KG1 (cell line): ENCODE measurements at regions not wholly inside any gene's neighbourhood (a gene's known extent, or its start where the extent isn't known, plus 50 kb on each side); places are given as distances from the start of the nearest gene placed in this dataset.

Experiments
- DNase-seq: peaks from one replicate; lab custom pipeline; 2025; lab: John Stamatoyannopoulos, UW

DNA sequence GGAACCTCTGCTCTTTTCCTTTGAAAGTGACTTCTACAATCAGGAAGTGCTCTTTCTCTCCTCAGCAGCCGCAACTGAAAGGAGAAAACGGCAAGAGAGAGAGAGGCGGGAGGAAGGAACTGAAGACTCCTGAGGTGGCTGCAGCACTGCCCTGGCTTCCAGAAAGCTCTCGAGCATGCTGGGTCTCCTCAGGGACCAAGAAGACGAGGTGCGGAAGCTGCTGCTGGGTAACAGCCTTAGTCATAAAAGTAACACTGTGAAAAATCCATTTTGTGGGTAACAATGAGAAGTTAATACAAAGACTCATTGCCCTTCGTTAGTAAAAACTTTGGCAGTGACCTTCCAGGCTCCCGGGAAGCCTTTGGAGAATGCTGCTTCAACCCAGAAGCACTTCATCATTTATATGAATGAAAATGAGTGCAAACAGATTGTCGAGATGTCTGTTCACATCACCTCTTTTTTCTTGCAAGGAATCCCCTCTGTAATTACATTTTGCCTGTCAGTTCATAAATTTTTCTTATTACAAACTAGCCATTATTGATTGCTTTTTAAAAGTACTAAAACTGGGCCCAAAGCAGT is 473.4 kb downstream of the SOX6 start:
- no peak for DNase-seq

DNA sequence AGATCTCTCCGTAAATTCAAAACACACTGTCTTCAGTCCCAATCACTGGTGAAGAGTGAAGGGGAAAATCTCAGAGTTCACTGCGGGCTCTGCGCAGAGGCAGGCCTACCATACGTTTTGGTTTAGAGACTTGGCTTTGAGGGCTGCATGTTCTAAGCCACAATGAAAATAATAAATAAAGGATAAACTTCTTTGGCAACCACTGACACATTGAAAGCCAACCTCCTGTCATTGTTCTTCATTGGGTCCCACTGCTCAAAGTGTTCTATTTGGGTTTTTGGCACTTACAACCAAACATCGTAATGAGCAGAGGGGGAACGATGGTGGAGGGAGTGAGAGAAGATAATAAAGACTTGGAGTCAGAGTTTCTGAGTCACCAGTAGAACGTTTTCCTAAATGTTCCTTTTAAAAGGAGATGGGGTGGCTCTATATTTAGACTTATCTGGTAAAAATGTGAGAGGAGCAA is 472.9 kb downstream of the SOX6 start:
- no peak for DNase-seq

DNA sequence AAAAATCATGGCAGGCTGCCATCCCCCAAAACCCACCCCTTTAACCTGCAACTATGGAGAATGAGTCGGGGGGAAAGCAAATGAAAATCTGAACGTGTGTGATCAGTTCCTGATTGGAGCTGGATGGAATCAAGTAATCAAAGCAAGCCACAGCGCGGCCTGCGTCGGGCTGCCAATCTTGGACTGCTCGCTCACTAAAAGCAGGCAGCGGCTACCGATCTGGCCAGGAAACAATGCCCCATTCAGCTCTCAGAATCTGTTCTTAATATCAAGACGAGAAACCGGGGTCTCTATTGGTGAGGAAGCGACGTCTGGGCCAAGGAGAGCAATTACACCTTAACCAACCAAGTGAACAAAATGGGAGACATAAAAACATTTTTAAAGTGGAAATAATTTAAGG is 472.2 kb downstream of the SOX6 start:
- DNase-seq: no peak

DNA sequence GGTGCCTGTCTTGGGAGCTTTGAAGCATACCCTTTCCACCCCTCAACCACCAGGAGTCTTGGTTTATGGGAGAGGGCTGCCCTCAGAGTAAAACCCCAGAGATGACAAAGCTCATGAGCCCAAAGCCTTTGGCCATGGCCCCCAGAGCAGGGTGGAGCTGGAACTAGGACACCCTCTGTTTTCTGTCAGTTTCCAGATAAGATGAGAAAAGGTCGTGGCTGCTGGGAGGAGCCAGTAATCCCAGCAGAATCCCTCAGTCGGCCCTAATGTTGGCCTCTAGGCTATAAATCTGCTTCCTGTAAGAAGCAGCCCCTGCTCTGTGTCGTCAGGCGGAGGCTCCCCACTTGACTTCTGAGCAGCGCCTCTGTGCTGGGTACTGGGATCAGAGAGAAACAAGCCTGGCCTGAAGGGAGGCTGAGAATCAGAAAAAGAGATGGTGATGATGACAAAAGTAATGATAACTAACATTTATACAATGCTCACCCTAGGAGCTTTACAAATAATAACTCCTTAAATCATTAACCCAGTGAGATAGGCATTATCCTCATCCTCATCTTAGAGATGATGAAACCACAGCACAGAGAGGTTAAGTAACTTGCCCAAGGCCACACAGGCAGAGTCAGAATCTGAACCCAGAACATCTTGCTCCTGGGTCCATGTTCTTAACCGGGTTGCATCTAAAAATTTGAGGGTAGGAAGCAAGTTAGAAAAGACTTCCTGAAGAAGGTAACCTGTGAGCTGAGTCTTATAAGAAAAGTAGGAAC is 471.4 kb downstream of the SOX6 start:
- no peak for DNase-seq

DNA sequence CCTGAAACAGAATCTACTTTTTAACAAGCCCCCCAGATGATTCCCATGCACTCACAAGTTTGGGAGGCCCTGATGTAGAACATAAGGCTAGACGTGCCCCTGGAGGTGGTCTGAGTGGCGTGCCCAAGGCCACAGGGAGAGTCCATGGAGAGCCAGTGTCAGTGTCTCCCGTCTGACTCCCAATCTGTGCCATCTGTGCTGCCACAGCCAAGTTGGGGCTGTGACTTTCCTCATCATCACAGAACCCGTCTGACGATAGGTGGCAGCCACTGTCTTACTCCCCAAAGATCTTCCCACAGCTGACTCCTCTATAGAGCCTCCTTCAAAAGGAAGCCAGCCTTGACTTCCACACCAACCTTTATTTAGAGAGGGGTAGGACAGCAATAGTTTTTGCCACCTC is 470.5 kb downstream of the SOX6 start:
- DNase-seq: no peak

DNA sequence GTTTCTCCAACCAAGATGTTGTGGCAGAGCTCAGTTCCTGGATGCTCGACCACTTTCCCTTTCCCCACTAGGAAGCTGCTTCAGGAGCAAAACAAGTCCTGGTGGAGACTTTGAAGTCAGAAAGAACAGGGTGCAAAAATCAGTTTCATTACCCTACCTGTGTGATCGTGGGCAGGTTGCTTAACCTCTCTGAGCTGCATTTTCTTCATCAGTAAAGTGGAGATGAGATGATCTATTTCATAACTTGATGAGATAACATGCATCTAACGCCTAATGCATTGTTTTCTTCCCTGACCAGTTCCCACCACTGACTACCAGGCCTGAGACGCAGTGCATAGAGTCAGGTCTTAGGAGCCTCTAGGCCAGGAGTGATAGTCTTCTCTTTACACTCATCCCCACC is 470.0 kb downstream of the SOX6 start:
- DNase-seq: no peak

DNA sequence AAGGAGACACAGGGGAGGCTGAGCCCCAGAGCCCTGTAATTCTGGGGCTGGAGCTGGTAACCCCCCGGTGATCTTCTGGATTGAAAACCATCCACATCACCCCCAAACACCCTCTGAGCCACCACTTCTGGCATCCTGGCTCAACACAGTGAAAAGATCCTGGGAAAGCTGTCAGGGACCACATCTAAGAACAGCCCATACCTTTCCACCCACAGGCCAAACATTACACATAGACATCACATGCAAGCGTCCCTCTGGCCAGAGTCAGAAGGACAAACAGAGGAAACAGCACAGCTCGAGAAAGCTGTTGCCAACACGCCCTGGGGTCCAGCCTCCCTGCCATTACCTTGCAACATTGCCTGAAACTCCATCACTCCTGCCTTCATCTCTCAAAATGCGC is 469.5 kb downstream of the SOX6 start:
- DNase-seq: no peak

DNA sequence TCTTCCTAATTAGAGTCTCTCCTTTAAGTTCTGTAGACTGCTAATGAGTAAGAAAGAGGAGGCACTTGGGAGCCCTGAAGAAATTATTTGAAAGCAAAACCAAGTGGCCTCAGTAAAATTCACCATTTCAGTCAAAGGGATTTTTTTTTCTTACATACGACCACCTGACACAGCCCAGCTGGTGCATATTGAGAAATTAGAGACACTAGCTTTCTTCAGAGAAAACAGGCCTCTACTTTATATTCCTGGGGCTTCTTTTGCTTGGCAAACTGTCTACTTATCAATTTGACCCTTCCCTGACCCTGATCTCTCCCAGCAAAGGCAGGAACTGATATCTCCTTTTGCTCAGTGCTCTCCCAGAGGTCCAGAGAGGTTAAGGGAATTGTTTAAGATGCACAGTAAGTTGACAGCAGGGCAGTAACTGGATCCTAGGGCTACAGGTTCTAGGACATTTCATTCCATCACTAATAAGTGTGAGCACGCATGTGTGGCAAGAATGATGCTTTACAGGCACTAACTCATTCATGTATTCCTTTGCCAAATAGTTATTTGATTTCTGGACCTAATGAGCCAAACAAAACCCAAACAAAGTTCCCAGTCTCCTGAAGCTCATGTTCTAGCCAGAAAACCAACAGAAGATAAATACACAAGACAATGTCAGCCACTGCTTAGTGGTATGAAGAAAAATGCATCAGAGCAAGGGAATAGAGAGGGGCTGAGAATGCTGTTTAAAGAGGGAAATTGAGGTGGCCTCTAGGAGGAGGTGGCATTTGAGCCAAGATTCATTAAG is 467.6 kb downstream of the SOX6 start:
- DNase-seq: no peak

DNA sequence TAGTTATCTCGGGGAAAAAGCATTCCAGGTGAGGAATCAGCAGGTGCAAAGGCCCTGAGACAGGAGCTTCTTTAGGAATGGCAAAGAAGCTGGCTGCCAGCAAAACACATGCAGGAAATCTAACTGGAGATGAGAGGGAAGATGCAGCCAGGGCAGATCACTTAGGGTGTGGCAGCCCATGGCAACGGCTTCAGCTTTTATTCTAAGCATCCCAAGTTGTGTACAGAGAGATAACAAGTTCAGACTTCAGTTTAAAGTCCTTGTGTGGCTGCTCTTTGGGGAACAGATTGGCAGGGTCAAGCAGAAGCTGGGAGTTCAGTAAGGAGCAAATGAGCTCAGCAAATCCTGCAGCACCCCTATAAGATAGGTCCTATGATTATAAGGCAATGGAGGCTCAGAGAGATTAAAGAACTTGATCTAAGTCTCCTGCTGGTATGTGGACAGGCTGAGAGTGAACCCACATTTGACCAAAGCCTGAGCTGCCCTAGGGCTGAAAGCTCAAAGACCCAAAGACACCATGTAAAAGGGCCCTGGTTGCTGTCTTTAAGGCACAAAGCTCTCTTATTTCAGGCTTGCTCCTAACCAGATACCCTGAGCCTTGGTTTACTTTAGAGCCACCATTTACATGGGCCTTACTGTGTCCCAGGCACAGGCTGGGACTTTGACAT is 466.8 kb downstream of the SOX6 start:
- no peak for DNase-seq

DNA sequence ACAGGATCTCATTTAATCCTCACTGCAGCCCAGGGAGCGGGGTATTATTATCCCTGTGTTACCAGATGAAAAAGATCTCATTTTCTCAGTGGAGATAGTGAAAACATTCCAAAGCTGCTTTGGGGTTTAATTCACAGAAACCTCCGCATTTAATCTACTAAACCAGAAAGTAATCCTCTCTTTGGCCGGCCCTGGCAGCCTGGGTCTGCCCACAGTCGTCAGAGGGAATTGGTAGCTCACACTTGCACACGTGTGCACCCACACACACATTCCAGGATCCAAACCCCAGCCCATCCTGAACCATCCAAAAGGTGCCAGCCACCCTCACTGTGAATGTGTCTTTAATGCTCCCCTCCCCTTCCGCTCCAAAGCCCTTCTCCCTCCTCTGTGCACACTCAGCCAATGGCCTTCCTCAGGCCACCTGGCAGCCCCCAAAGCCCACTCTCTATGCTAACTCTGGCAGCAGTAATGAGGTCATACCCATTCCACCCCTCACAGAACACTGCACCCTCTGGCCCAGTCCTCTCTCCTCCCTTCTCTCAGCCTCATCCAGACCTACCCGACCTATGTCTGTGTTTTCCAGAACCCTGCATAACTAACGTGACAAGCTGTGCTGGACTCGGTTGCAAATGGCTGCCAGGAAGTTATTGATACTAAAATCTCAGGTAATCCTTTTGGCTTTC is 466.2 kb downstream of the SOX6 start:
- DNase-seq: no peak

DNA sequence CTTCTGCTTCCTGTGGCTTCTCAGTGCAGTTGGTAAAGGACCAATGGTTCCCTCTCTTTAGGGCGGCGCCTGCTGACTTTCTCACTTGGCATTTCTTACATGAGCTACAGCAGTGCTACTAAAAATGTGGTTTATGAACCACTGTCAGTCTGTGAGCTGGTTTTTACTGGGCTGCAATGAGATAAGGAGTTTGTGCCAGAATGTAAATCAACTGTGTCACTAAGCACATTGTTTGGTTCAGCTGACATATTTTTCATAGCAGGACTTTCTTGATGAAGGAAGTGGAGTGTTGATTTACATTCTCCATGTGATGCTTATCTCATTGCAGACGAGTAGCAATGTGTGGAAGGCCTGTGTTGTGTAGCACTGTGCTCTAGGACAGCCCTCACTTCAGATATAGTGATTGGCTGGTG is 463.3 kb downstream of the SOX6 start:
- DNase-seq: no peak

DNA sequence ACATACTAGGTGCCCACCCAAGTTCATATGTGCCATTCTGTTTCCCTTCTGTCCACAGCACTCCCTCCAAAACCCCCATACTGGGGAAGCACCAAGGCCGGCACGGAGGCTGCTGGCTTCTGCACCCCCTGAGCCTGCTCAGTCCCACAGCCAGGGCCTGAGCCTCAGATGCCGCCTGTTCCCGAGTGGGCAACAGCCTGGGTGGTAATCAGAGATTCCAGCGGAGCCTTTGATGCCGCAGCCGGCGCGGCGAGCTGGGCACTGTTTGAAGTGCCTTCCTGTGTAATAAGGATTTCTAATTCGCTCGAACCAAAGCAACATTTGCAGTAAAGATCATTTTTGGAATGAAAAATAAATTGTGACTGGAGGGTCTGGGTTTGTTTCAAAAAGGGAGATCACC is 460.3 kb downstream of the SOX6 start:
- DNase-seq: no peak

DNA sequence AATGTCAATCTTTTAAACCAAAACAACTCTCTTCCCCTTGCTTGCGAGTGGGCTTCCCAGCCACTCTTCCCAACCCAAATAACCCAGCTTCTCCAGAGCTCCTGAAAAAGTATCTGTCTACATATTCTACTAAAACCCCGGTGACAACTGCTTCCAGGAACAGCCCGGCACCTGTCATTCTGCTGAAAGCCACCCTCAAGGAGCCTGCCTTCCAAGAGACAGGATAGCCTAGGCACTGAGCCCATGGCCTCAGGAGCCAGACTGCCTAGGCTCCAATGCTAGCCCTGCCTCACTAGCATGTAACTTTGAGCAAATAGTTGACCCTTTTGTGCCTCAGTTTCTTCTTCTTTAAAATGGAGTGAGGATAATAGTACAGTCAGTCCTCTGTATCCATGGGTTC is 459.8 kb downstream of the SOX6 start:
- DNase-seq: no peak

DNA sequence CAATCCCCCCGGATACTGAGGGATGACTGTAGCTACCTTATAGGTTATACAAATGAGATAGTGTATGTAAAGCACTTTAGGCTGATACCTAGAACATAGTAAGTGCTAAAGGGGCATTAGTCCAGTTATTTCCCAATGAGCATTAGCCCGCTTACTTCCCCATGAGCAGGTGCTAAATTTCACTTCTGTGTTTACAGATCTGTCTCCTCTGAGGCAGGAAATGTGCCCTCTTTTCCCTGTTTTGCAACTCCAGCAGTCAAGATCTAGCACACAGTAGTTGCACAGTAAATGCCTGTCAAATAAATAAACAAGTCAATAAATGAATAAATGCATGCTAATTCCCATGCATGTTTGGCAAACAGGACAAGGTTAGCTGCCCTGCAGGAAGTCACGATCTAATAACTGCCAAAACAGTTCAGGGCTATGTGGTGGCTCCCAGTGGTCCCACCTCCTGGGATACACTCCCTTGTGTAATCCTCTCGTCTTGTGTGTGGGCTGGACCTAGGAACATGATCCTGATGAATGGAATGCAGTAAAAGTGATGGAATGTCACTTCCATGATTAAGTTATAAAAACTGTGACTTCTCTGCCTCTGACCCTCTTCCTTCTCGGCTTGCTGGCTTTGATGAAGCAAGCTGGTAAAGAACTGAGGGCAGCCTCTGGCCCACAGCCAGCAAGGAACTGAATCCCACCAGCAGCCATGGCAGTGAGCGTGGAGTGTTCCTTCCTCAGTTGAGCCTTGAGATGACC is 459.0 kb downstream of the SOX6 start:
- DNase-seq: no peak

DNA sequence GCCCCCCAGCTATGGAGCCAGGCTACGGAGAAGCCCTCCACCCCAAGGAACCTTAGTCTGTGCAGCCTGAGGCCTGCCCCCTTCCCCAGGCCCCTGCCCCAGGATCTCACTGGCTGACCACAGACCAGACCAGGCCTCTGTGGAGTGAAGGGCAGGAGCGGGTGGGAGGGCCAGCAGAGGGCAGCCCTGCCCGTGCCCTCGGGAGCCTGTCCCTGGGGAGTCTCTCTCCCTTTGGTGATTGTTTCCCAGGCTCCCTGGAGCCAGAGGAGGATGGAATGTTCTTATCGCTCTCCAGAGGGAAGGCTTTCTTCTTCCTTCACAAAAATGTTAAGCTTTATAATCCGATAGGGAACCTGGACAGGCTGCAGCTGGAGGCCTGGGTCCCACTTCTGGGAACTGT is 455.3 kb downstream of the SOX6 start:
- DNase-seq: no peak

DNA sequence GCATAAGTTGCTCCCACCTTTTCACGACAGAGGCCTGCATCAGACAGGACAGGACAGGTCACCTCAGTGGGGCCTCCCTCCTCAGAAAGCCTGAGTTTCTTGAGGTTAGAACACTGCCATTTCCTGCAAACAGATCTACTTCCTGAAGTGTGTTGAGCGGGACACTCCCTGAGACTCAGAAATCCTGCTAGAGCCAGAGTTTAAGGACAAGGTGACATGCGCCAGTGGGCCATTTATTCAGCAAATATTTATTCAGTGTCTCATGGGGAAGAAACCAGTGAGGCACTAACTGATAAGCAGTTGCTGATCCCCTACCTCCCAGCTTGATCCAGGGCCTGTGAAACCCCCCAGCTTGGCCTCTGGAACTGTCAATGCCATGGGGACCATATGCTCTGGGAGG is 454.6 kb downstream of the SOX6 start:
- DNase-seq: no peak

DNA sequence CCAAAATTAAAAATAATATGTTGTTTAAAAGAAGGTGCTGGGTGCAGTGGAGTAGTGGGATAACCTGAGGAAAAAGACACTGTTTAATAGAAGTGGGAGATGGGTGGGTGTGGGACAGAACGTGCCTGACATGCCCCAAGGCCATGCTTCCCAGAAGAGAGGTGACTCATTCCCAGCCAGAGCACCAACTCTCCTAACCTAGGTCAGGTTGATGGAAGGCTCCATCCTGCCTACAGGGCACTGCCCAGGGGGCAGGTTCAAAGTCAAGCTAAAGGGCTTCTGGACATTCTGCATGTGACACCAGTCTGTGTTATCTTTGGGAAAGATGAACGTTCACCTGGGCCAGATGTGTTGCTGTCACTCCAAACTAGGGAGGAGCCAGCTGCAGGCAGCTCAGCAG is 453.1 kb downstream of the SOX6 start:
- no peak for DNase-seq

DNA sequence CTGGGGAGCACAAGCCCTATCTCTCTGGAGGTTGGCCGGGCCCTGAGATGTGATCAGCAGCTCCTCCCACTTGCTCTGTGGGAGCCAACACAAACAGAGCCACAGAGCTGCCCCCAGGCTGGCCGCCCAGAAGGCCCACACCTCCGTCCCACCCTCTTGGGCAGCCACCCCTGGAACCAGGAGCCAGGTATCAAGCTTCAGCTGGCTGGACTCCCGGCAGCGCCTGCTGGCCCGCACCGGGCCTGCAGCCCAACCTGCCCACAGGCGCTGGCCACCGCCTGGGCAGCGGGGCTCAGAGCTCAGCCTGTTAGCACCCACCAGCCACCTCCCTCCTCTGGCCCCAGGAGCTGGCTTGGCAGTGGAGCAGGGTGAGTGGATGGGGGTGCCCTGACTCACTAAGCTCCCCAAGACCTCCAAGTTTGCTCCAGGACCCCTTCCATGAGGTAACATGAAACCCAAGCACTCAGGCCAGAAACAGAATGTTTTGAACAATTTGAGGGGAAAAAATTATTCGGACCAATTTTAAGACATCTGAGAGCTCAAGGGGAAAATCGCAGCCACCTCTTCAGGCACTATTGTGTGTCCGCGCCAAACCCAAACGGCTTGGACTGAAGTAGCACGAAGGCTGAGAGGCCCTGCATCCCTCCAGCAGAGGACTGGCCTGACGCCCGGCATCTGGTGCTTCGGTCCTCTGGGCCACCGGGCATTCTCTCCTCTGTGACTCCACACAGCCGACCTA is 450.8 kb downstream of the SOX6 start:
- DNase-seq: no peak

DNA sequence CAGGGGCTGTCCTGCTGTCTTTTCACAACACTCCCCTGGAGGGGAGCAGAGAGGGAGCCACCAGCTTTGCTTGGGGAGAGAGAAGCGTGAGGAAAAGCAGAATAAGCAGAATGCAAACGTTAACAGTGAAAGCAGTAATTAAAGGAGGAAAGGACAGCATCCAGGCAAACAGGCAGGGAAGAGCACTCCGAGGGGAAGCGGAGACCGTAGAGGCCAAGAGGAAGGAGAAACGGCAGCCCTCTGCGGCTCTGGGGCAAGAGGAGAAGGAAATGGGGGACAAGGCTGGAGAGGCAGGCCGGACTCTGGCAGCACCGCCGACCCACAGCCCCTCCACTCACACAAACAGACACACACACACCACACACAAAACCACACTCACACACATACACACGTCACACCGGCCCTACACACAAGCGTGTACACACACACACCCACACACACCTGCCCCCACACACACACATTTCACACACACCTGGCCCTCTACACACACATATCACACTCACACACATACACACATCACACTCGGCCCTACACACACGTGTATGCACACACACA is 449.8 kb downstream of the SOX6 start:
- no peak for DNase-seq

DNA sequence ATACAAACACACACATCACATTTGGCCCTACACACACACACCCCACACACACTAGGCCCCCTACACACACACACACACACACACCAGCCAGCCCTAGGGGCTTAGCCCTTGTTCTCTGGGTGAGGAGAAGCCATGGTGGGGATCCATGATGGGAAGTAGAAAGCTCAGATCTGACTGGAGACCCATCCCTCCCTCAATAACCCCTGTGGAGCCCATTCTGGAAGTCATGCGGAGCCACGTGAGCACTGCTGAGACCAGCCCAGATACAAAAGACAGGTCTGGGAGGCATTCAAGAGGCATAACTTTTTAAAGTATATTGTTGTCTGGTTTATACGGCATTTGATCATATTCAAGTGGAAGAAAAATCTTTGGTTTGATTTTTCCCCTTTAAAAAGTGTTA is 448.5 kb downstream of the SOX6 start:
- DNase-seq: no peak
